IPS DF 19.7 (cell line): ENCODE measurements at regions not wholly inside any gene's neighbourhood (a gene's known extent, or its start where the extent isn't known, plus 50 kb on each side); places are given as distances from the start of the nearest gene placed in this dataset.

Experiments
- DNase-seq: peaks from one replicate; pipeline ENCODE4 v3.0.0-alpha.2; 2013; ENCODE audit warnings: low read depth, low spot score

- DNase-seq, result no peak
These were observed 202.6 kb upstream of the STEAP4 start for GRCh38 chr7:88509341-88509740.

DNA sequence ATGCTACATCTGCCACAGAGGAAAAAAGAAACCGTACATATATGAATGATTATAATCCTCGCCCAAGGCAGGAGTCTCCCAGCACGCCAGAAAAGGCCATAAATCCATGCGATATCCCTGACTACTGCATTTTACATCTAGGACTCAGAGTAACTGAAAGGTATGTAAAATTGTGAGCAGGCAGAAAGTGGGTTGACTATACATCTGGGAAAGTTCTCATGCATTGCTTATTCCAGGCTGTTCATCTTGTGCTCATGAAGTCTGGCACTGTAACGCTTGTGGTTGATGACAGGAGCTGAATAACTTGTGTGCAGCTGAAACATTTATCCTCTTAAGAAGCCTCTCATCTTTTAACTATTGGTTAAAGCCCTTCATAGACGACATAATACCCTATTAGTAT, 193.4 kb upstream of the STEAP4 start:
- no peak for DNase-seq

- no peak for DNase-seq
These were observed 189.4 kb upstream of the STEAP4 start for GRCh38 chr7:88495881-88496725.

DNA sequence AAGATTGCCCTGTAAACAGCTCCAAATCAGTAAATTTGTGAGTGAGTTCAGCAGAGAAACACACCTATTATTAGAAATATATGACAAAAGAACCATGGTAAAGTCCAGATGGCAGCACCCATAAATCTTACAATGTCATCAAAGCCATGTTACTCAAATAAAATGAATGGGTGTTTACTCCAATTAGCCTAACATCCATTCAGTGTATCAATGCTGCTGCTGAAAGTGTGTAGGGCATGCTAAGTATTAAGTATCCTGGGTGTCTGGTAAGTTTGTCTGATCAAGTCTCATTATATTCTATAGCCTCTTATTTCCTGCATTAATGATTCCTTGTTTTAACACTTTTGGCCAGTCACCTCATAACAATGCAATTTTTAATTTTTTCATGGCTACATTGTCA, 185.5 kb upstream of the STEAP4 start:
- no peak for DNase-seq

- no peak for DNase-seq
These were observed 184.2 kb upstream of the STEAP4 start for GRCh38 chr7:88490874-88491273.

- DNase-seq, result no peak
These were observed 183.5 kb upstream of the STEAP4 start for GRCh38 chr7:88490161-88490560.

- no peak for DNase-seq
These were observed 179.1 kb upstream of the STEAP4 start for GRCh38 chr7:88485821-88486220.

- DNase-seq, result no peak
These were observed 177.9 kb upstream of the STEAP4 start for GRCh38 chr7:88484551-88484950.

- DNase-seq, result no peak
These were observed 174.2 kb upstream of the STEAP4 start for GRCh38 chr7:88480896-88481295.

GRCh38 chr7:88480271-88480670, 173.6 kb upstream of the STEAP4 start:
- no peak for DNase-seq

- no peak for DNase-seq
These were observed 171.3 kb upstream of the STEAP4 start for GRCh38 chr7:88477976-88478375.

GRCh38 chr7:88465600-88465999, 158.9 kb upstream of the STEAP4 start:
- DNase-seq, result no peak

DNA sequence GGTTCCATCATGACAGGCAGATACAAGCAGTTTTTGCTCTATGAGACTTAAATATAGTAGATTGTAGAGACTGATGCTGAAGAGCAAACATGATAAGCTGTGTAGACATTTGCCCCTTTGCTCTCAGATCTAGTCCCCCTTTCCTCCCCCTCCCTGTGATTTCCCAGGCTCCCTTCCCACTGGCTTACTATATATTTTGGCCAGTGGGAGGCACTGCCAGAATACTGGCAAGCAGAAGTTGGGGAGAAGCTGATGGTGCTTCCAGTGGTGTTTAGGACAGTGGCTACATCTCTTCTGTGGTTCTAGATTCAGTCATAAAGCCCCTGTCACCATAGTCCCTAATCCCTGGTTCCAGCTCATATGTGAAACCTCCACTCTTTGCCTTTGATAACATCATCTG, 156.1 kb upstream of the STEAP4 start:
- DNase-seq, result no peak

- DNase-seq, result no peak
These were observed 154.0 kb upstream of the STEAP4 start for GRCh38 chr7:88460650-88461049.

DNA sequence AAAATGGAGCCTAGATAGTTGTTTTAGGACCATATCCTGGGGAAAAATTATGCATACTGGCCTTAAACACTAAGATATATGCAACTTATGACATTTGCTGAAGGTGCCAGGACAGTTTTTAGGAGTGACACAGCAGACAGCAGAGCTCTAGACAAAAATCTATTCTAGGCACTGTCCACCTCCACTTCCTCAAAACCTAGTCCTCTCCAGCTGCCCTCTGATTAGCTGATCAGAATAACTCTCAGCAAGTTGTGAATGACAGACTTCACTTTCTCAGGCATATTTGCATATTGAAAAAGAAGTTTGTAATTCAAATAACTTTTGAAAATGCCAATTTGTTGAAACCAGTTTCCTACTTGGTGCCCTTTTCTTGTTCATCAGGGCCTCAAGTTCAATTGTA, 152.3 kb upstream of the STEAP4 start:
- DNase-seq, result no peak

- DNase-seq, result no peak
These were observed 151.6 kb upstream of the STEAP4 start for GRCh38 chr7:88458279-88458678.

GRCh38 chr7:88457320-88457719, 150.6 kb upstream of the STEAP4 start:
- DNase-seq, result no peak

GRCh38 chr7:88456490-88456889, 149.8 kb upstream of the STEAP4 start:
- no peak for DNase-seq

DNA sequence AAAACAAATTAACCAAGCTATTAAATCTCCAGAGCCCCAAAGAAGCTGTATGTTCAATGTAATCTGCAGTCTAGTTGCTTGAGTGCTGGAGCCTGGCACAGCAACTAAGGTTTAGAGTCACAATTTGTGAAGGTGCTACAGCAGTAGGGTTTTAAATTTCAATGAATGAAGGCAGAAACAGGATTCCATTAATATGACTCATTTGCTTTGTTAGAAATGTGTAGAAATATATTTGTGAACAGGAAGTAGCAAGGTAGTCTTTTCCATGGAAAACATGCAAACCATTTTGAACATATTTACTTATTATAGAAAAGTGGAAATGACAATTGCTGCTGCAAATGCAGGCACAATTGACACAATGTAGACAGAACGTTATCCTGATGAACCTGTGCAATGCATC, 149.0 kb upstream of the STEAP4 start:
- DNase-seq, result no peak

DNA sequence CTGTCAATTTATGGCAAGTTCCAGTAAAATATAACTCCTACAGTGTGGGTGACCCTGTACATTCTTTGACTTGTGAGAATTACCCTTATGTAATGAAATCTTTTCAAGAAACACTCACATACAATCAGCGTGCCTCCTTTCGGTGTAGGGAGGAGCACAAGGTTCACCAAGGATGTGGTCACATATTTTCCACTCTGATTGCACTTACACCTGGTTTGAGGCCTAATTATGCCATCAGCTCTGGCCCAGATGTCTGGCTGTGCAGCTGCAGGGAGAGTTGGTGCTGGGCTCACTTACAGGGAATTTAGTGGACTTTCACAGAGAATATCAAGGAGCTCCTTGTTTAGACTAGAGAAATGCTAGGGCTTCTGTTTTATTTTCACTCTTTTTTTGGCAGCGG, 146.0 kb upstream of the STEAP4 start:
- DNase-seq, result no peak

- no peak for DNase-seq
These were observed 144.2 kb upstream of the STEAP4 start for GRCh38 chr7:88450874-88451273.

DNA sequence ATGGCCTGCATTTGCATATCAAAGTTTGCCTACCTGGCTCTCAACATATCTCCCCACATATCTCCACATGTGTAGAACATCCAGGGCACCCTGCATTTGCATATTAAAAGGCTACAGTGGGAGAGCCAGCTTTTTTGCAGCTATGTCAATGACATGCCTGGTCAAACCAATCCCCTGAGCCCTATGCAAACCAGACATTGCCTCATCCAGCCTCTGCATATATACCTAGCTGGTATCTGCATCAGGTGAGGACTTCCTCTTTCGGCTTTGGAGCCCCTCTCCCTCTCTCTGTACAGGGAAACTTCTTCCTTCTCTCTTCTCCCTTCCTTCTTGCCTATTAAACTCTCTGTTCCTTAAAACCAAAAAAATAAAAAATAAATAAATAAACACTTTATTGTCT, 142.7 kb upstream of the STEAP4 start:
- no peak for DNase-seq

DNA sequence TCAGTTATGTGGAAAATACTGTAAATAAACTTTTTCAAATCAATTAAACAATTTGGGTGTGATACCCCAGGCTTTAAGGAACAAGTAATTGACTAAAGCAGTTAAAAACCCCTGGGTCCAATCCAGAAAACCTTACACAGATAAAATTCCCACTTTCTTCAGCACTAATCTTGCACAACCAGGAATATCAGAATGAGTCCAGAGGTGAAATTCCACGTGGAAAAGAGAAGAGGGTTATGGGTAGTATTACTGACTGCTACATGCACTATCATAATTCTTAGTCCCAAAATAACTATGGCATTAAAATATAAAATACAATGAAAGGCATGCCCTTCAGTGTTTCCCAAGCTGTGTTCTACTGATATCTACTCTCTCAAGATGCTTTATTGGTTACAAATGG, 135.7 kb upstream of the STEAP4 start:
- DNase-seq, result no peak

- DNase-seq, result no peak
These were observed 130.4 kb upstream of the STEAP4 start for GRCh38 chr7:88437132-88437531.
